ENCODE measurements at regions not wholly inside any gene's neighbourhood (a gene's known extent, or its start where the extent isn't known, plus 50 kb on each side); places are given as distances from the start of the nearest gene placed in this dataset.

DNA sequence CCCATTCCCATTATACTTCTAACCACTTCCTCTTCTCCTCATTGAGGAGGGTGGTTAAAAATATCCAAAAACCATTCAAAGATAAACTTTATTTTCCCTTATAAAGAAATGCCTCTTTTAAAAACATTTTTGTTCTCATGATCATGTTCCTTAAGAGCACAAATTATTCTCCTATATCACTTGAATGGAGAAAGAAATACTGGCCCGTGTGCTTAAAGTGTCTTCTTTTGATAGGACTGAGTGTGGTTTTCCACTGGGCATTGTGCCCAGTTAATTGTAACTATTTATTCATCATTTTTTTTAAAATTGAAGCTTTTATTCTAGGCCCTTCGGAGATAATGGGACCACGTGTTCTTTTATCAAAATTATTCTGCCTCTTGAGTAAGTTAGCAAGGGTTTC is 871.5 kb downstream of the QKI start:
- no peaks in the 10 kb centered on the region for H4K20me1 ChIP-seq (ENCODE audit: insufficient read depth, poor library complexity, severe bottlenecking)
- H2AFZ ChIP-seq = no peak overlapping the region
- H3K9me3 ChIP-seq (ENCODE audit: low read depth) = no peaks in the 10 kb centered on the region
- H3K27ac ChIP-seq = no peak overlapping the region
- no peaks in the 10 kb centered on the region for H3K79me2 ChIP-seq
- DNase-seq (ENCODE audit: low spot score) = no peak
- H3K4me3 ChIP-seq = no peak overlapping the region
- no peaks in the 10 kb centered on the region for H3K27me3 ChIP-seq
- H3K4me2 ChIP-seq = no peak overlapping the region
- 82% methylated on average over 3 of the region's 3 CpGs for WGBS (ENCODE audit: low lambda C conversion rate, missing lambda C conversion rate)
- no peaks in the 10 kb centered on the region for H3K4me1 ChIP-seq (ENCODE audit: insufficient read depth)
- TF ChIP-seq EZH2phosphoT487 (IDR thresholded peaks at IDR 0.05; ENCODE audit: low read depth, severe bottlenecking, unreplicated experiment) (no peak), EZH2 (IDR thresholded peaks at IDR 0.05; ENCODE audit: borderline replicate concordance) (no peak)
- TF ChIP-seq, protein P1, sequence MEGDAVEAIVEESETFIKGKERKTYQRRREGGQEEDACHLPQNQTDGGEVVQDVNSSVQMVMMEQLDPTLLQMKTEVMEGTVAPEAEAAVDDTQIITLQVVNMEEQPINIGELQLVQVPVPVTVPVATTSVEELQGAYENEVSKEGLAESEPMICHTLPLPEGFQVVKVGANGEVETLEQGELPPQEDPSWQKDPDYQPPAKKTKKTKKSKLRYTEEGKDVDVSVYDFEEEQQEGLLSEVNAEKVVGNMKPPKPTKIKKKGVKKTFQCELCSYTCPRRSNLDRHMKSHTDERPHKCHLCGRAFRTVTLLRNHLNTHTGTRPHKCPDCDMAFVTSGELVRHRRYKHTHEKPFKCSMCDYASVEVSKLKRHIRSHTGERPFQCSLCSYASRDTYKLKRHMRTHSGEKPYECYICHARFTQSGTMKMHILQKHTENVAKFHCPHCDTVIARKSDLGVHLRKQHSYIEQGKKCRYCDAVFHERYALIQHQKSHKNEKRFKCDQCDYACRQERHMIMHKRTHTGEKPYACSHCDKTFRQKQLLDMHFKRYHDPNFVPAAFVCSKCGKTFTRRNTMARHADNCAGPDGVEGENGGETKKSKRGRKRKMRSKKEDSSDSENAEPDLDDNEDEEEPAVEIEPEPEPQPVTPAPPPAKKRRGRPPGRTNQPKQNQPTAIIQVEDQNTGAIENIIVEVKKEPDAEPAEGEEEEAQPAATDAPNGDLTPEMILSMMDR (IDR thresholded peaks at IDR 0.05; ENCODE audit: poor library complexity) = no peak
- H3K9me2 ChIP-seq (replicated peaks; ENCODE audit: insufficient read depth) = no peaks in the 10 kb centered on the region
- H3K36me3 ChIP-seq (replicated peaks; ENCODE audit: insufficient read depth, low read depth) = no peaks in the 10 kb centered on the region

DNA sequence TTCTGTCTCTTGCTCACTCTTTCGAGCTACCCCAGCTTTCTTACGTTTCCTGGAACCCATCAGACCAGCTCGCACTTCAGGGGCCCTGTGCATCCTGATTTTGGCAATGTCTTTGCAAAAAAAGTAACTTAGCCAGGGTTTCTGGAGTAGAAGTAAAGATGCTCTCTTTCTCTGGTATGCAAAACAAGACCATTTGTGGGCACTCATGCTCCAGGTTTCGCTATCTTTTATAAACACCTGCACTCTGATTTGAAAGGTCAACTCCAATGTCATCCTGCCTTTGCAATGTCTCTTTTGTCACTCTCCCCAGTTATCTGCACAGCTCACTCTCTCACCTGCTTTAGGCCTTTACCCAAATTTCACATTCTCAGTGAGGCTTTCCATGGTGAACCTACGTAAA is 869.1 kb downstream of the QKI start:
- no peaks in the 10 kb centered on the region for H3K27me3 ChIP-seq
- no peaks in the 10 kb centered on the region for H3K79me2 ChIP-seq
- no peaks in the 10 kb centered on the region for H3K9me3 ChIP-seq (ENCODE audit: low read depth)
- no peak for DNase-seq (ENCODE audit: low spot score)
- no peak overlapping the region for H2AFZ ChIP-seq
- H3K9me2 ChIP-seq (replicated peaks; ENCODE audit: insufficient read depth) = no peaks in the 10 kb centered on the region
- no peak overlapping the region for H3K4me3 ChIP-seq
- H3K4me2 ChIP-seq = no peak overlapping the region
- no peak overlapping the region for H3K27ac ChIP-seq
- no peaks in the 10 kb centered on the region for H3K36me3 ChIP-seq (replicated peaks; ENCODE audit: insufficient read depth, low read depth)
- H4K20me1 ChIP-seq (ENCODE audit: insufficient read depth, poor library complexity, severe bottlenecking) = no peaks in the 10 kb centered on the region
- no peaks in the 10 kb centered on the region for H3K4me1 ChIP-seq (ENCODE audit: insufficient read depth)
- WGBS (ENCODE audit: low lambda C conversion rate, missing lambda C conversion rate) = 84% methylated on average over 5 of the region's 5 CpGs
- TF ChIP-seq EZH2 (IDR thresholded peaks at IDR 0.05; ENCODE audit: borderline replicate concordance) (no peak), EZH2phosphoT487 (IDR thresholded peaks at IDR 0.05; ENCODE audit: low read depth, severe bottlenecking, unreplicated experiment) (no peak)
- TF ChIP-seq, protein P1 (IDR thresholded peaks at IDR 0.05; ENCODE audit: poor library complexity) = no peak

DNA sequence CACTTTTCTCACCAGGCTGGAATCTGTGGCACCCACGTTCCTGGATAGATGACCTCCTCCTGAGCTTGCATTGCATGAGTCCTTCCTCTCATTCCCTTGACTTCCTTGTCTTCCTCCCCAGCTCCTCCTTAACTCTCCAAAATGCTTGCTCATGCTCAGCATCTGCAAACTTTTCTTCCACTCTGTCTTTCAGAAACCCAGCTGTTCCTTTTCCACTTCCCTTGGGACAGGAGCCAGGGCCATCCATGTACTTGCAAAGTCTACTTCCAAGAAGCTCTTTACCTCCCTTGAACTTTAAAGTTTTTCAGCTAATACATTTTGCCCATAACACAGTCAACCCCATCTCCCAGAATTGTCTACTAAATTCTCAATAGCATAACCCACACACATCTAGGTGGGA is 861.7 kb downstream of the QKI start:
- no peak overlapping the region for H3K4me2 ChIP-seq
- H3K79me2 ChIP-seq = no peaks in the 10 kb centered on the region
- no peak for DNase-seq (ENCODE audit: low spot score)
- no peaks in the 10 kb centered on the region for H3K4me1 ChIP-seq (ENCODE audit: insufficient read depth)
- no peaks in the 10 kb centered on the region for H3K27me3 ChIP-seq
- no peak overlapping the region for H3K27ac ChIP-seq
- H4K20me1 ChIP-seq (ENCODE audit: insufficient read depth, poor library complexity, severe bottlenecking) = no peaks in the 10 kb centered on the region
- H3K4me3 ChIP-seq = no peak overlapping the region
- H2AFZ ChIP-seq = no peak overlapping the region
- TF ChIP-seq, protein P1 (IDR thresholded peaks at IDR 0.05; ENCODE audit: poor library complexity) = no peak
- no peak for TF ChIP-seq EZH2 (IDR thresholded peaks at IDR 0.05; ENCODE audit: borderline replicate concordance)
- no peak for TF ChIP-seq EZH2phosphoT487 (IDR thresholded peaks at IDR 0.05; ENCODE audit: low read depth, severe bottlenecking, unreplicated experiment)
- no peaks in the 10 kb centered on the region for H3K9me2 ChIP-seq (replicated peaks; ENCODE audit: insufficient read depth)
- no peaks in the 10 kb centered on the region for H3K36me3 ChIP-seq (replicated peaks; ENCODE audit: insufficient read depth, low read depth)
- H3K9me3 ChIP-seq (ENCODE audit: low read depth) = no peaks in the 10 kb centered on the region
- 63% methylated on average over 1 of the region's 1 CpG for WGBS (ENCODE audit: low lambda C conversion rate, missing lambda C conversion rate)

DNA sequence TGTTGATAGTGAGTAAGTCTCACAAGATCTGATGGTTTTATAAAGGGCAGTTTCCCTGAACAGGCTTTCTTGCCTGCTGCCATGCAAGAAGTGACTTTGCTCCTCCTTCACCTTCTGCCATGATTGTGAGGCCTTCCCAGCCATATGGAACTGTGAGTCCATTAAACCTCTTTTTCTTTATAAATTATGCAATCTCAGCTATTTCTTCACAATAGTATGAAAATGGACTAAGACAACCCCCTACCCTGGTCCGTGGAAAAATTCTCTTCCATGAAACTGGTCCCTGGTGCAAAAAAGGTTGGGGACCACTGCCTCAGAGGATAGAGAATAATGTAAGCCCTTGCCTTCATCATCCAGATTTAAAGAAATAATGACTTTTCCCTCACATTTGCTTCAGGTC is 861.3 kb downstream of the QKI start:
- Histone ChIP-seq H3K4me3 (no peak overlapping the region), H2AFZ (no peak overlapping the region), H3K4me2 (no peak overlapping the region), H3K27me3 (no peaks in the 10 kb centered on the region), H3K27ac (no peak overlapping the region), H4K20me1 (ENCODE audit: insufficient read depth, poor library complexity, severe bottlenecking) (no peaks in the 10 kb centered on the region), H3K36me3 (replicated peaks; ENCODE audit: insufficient read depth, low read depth) (no peaks in the 10 kb centered on the region), H3K9me2 (replicated peaks; ENCODE audit: insufficient read depth) (no peaks in the 10 kb centered on the region), H3K79me2 (no peaks in the 10 kb centered on the region), H3K9me3 (ENCODE audit: low read depth) (no peaks in the 10 kb centered on the region), H3K4me1 (ENCODE audit: insufficient read depth) (no peaks in the 10 kb centered on the region)
- TF ChIP-seq EZH2 (IDR thresholded peaks at IDR 0.05; ENCODE audit: borderline replicate concordance) = no peak
- TF ChIP-seq EZH2phosphoT487 (IDR thresholded peaks at IDR 0.05; ENCODE audit: low read depth, severe bottlenecking, unreplicated experiment) = no peak
- TF ChIP-seq, protein P1 (IDR thresholded peaks at IDR 0.05; ENCODE audit: poor library complexity) = no peak
- 95% methylated on average over 1 of the region's 1 CpG for WGBS (ENCODE audit: low lambda C conversion rate, missing lambda C conversion rate)
- DNase-seq (ENCODE audit: low spot score) = no peak
